ENCODE measurements at regions not wholly inside any gene's neighbourhood (a gene's known extent, or its start where the extent isn't known, plus 50 kb on each side); places are given as distances from the start of the nearest gene placed in this dataset.

GRCh38 chr2:144280009-144280408 is 239.9 kb downstream of the ZEB2 start:
- no peak for DNase-seq

DNA sequence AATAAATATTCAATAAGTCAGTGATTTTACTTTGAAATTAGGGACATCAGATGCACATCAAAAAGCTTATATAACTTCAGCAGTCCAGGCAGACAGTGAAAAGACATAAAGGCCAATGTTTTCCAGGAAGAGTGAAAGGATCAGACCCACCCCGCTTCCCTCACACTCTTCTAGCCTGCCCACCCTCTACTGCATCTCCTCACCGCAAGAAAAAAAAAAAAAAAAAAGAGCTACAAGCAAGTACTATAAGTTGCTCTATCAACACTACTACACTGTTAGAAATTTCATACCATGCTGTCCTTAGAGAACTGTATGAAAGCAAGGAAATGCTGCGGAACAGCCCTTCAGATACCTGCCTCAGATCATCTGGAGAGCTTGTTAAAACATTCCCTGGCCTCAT is 240.8 kb downstream of the ZEB2 start:
- no peak for DNase-seq

DNA sequence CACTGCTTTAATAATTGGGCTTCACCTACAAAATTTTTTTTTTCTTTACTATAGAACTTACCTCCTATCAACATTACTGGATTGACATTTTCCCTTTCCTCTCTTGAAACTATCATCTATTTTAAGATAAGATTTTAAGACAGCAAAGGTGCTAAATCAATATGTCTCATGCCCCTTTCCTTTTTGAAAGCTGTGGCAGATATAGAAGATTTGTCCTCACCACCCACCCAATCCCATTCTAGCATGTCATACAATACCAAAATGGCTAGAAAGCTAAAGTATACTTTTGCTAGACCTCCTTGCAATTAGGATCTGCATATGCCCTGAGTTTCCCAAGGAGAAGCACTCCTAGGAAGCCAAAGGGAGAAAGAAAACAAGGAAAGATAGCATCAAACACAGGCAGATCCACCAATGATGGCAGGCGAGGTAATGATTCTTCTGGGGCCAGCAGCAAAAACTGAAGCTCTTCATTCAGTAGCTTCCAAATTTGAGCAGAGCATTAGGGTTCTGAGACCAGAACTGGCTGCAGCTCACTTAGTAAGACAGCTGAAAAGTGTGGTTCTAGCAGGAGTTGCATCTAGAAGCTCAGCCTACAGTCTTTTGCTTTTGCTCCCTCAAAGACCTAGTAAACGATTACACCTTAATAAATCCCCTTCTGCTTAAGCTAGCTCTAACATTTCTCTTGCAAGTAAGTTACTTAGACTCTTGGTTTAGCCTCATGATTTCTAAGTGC is 242.1 kb downstream of the ZEB2 start:
- DNase-seq = no peak

DNA sequence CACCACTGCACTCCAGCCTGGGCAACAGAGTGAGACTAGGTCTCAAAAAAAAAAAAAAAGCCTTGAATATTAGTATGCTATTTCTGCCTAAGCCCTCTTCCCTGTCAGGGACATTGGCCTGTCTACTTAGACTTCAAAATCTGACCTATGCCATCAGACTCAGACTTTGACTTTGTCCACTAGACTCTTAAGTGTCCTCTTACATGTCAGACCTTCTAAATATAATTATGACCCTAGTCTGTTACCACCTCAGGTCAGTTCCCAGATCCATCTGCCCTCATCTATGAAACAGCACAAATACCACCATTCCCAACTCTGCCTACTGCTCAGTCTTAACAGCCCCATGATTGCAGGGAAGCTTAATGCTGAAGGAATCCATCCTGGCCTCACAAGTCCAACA is 244.6 kb downstream of the ZEB2 start:
- DNase-seq = no peak

- DNase-seq = no peak
These were observed 245.8 kb downstream of the ZEB2 start for GRCh38 chr2:144274131-144274530.

DNA sequence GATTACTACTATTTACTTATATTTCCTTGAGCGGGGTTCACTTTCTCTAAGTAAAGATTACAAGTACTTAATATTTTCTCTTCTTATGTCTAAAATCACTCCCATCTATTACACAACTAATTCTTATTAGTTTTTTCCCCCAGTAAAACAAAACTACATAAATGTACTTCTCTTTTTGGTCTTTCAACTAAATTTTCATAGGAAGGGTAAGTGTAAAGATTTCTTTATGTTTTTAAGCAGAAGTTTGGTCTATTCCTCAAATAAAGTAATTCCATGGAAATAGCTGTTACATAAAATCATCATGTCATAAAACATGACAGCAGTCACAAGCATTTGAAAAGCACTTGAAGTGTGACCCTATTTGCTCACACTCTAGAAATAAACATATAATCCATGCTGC is 249.0 kb downstream of the ZEB2 start:
- DNase-seq = no peak

DNA sequence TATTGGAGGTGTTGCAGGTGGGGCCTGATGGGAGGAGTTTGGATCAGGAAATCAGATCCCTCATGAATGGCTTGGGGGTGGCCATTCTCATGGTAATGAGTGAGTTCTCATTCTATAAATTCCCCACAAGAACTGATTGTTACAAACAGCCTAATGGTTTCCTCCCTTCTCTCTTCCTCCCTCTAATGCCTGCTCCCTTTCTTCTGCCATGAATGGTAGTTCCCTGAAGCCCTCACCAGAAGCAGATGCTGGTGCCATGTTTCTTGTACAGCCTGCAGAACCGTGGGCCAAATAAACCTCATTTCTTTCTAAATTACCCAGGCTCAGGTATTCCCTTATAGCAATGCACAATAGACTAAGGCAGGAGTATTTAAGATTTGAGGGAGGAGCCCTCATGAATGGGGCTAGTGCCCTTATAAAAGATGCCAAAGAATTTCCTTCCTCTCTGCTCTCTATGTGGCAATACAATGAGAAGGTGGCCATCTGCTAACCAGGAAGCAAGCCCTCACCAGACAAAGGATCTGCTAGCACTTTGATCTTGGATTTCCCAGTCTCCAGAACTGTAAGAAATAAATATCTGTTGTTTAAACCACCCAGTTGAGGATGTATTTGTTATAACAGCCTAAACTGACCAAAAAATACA is 251.8 kb downstream of the ZEB2 start:
- DNase-seq = no peak

GRCh38 chr2:144267239-144267638 is 252.7 kb downstream of the ZEB2 start:
- no peak for DNase-seq

- DNase-seq = no peak
These were observed 254.3 kb downstream of the ZEB2 start for GRCh38 chr2:144265654-144266053.

GRCh38 chr2:144261966-144262365 is 258.0 kb downstream of the ZEB2 start:
- no peak for DNase-seq

GRCh38 chr2:144261336-144261735 is 258.6 kb downstream of the ZEB2 start:
- DNase-seq = no peak

GRCh38 chr2:144259332-144259731 is 260.6 kb downstream of the ZEB2 start:
- DNase-seq = no peak

GRCh38 chr2:144258154-144258553 is 261.8 kb downstream of the ZEB2 start:
- DNase-seq = no peak

DNA sequence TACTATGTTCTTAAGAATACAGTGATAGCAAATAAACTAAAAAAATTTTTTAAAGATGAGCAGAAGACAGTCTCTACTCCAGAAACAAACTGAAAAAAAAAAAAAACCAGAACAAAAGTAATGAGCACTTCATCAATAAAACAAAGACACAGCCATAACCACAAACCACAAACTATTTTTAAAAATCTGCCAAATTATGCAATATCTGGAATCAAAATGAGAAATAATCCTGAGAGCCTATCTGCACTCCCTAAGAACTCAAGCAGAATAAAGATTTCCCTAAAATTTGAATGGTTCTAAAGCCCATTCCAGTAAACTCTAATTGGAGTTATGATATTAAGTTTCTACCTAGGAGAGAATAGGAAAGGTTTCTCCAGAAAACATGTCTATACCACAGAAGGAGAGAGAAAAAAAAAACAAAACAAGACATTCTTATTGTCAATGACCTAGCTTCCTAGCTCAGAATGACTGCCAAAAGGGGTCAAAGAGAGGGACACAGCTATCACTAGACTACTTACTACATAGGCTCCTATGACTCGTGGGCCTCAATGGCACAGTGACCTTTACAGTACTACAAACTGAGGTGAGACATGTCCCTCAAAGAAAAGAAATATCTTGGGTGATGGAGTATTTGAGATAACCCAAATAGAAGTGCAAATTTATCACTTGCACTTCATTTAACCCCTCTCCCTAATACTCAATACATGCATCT is 262.8 kb downstream of the ZEB2 start:
- DNase-seq = no peak

GRCh38 chr2:144254342-144255235 is 265.3 kb downstream of the ZEB2 start:
- no peak for DNase-seq

GRCh38 chr2:144253743-144254142 is 266.2 kb downstream of the ZEB2 start:
- no peak for DNase-seq

DNA sequence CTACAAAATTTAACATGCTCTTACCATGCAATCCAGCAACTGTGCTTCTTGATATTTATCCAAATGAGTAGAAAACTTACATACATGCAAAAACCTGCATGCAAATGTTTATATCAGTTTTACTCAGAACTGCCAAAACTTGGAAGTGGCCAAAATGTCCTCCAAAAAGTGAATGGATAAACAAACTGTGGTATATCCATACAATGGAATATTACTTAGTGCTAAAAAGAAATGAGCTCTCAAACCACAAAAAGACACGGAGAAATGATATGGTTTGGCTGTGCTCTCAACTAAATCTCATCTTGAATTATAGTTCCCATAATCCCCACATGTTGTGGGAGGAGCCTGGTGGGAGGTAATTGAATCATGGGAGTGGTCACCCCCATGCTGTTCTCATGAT is 267.2 kb downstream of the ZEB2 start:
- no peak for DNase-seq

- no peak for DNase-seq
These were observed 270.8 kb downstream of the ZEB2 start for GRCh38 chr2:144249035-144249637.

GRCh38 chr2:144248350-144249034 is 271.4 kb downstream of the ZEB2 start:
- no peak for DNase-seq

GRCh38 chr2:144244938-144245337 is 275.0 kb downstream of the ZEB2 start:
- DNase-seq = no peak

- DNase-seq = no peak
These were observed 277.6 kb downstream of the ZEB2 start for GRCh38 chr2:144242311-144242710.

DNA sequence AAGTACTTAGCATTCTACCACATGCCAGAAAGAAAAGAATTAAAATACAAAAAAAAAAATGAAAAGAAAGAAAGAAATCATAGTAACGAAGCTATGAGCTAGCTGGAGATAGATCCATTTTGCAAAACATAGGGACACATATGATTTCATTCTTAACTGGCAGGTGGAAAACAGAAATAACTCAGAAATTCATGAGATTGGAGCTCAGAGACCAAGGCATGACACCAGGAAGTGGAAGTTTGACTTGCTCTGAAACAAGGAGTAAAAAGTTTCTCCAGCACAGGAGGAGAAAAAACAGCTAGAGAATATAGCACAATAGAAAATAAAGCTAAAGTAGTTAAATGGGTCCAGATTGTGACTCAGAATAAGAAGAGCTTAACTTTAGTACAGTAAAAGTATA is 278.1 kb downstream of the ZEB2 start:
- DNase-seq = no peak
